Left ventricle myocardium inferior (tissue), 1 donor: ENCODE measurements at regions not wholly inside any gene's neighbourhood (a gene's known extent, or its start where the extent isn't known, plus 50 kb on each side); places are given as distances from the start of the nearest gene placed in this dataset.

Experiments
- DNase-seq: peaks from one replicate; pipeline ENCODE4 v3.0.0-alpha.2; 2020
- H3K27ac ChIP-seq: fragments of 200-600 bp; replicated peaks from 2 replicates; pipeline ENCODE4 v1.8.0; 2021
- H3K27me3 ChIP-seq: fragments of 200-600 bp; 2 replicates; pipeline ENCODE4 v1.8.0; 2021; ENCODE audit warnings: low read depth
- H3K36me3 ChIP-seq: fragments of 200-600 bp; 2 replicates; pipeline ENCODE4 v1.8.0; 2021
- H3K4me1 ChIP-seq: fragments of 200-600 bp; 2 replicates; pipeline ENCODE4 v1.8.0; 2021
- H3K4me3 ChIP-seq: fragments of 200-600 bp; 2 replicates; pipeline ENCODE4 v1.8.0; 2021; ENCODE audit warnings: mild to moderate bottlenecking, moderate library complexity
- H3K9me3 ChIP-seq: fragments of 200-600 bp; replicated peaks from 2 replicates; pipeline ENCODE4 v1.8.0; 2021
- CTCF ChIP-seq: fragments of 200-600 bp; IDR thresholded peaks from 2 replicates; pipeline ENCODE4 v1.8.0; 2021; ENCODE audit warnings: antibody characterized with exemption, mild to moderate bottlenecking, borderline replicate concordance
- intact Hi-C: fragments of 100-400 bp; cut with micrococcal nuclease; formaldehyde crosslinking; loops from one replicate; pipeline ENCODE4 v1.11.0; 2022
- donor health status: DM: no; HTN: yes; CAD: no; lungs with severe emphysema.

GRCh38 chr9:14531341-14532269 is 161.6 kb downstream of the ZDHHC21 start:
- Histone ChIP-seq H3K4me3 (no peak overlapping the region), H3K9me3 (no peaks in the 10 kb centered on the region), H3K27me3 (no peaks in the 10 kb centered on the region), H3K27ac (no peak overlapping the region), H3K36me3 (no peaks in the 10 kb centered on the region), H3K4me1 (peaks cover 29% of the 10 kb centered on the region)
- no peak for DNase-seq
- no peak for TF ChIP-seq CTCF
- intact Hi-C loops, result no loop called here

- Histone ChIP-seq H3K27me3 (no peaks in the 10 kb centered on the region), H3K27ac (no peak overlapping the region), H3K4me1 (peaks cover 29% of the 10 kb centered on the region), H3K4me3 (no peak overlapping the region), H3K36me3 (no peaks in the 10 kb centered on the region), H3K9me3 (no peaks in the 10 kb centered on the region)
- TF ChIP-seq CTCF, result no peak
- intact Hi-C loops, result no loop called here
- no peak for DNase-seq
These were observed 162.4 kb downstream of the ZDHHC21 start for GRCh38 chr9:14530841-14531240.

GRCh38 chr9:14530366-14530765 is 162.9 kb downstream of the ZDHHC21 start:
- intact Hi-C loops, result no loop called here
- Histone ChIP-seq H3K36me3 (no peaks in the 10 kb centered on the region), H3K9me3 (no peaks in the 10 kb centered on the region), H3K4me3 (no peak overlapping the region), H3K4me1 (peaks cover 29% of the 10 kb centered on the region), H3K27me3 (no peaks in the 10 kb centered on the region), H3K27ac (no peak overlapping the region)
- TF ChIP-seq CTCF, result no peak
- no peak for DNase-seq

- DNase-seq, result no peak
- H3K27ac ChIP-seq, result no peak overlapping the region
- no peaks in the 10 kb centered on the region for H3K9me3 ChIP-seq
- TF ChIP-seq CTCF, result no peak
- H3K36me3 ChIP-seq, result no peaks in the 10 kb centered on the region
- H3K4me1 ChIP-seq, result peaks cover 28% of the 10 kb centered on the region
- no peak overlapping the region for H3K4me3 ChIP-seq
- intact Hi-C loops, result no loop called here
- no peaks in the 10 kb centered on the region for H3K27me3 ChIP-seq
These were observed 163.6 kb downstream of the ZDHHC21 start for GRCh38 chr9:14529629-14530028.

- Histone ChIP-seq H3K4me3 (no peak overlapping the region), H3K9me3 (no peaks in the 10 kb centered on the region), H3K27ac (no peak overlapping the region), H3K36me3 (no peaks in the 10 kb centered on the region), H3K4me1 (peaks cover 22% of the 10 kb centered on the region), H3K27me3 (no peaks in the 10 kb centered on the region)
- no peak for DNase-seq
- intact Hi-C loops, result no loop called here
- TF ChIP-seq CTCF, result no peak
These were observed 164.2 kb downstream of the ZDHHC21 start for GRCh38 chr9:14529054-14529453.
